ENCODE measurements at regions not wholly inside any gene's neighbourhood (a gene's known extent, or its start where the extent isn't known, plus 50 kb on each side); places are given as distances from the start of the nearest gene placed in this dataset.

GRCh38 chr5:110917161-110917875 is 154.2 kb upstream of the TSLP start:
- TF ChIP-seq ZFX (IDR thresholded peaks at IDR 0.05) (no peak), CTCF (conservative IDR thresholded peaks at IDR 0.05) (no peak)

All from C4-2B (cell line).